Naive thymus-derived CD8-positive, alpha-beta T cell (primary cell): ENCODE measurements at regions not wholly inside any gene's neighbourhood (a gene's known extent, or its start where the extent isn't known, plus 50 kb on each side); places are given as distances from the start of the nearest gene placed in this dataset.
"Not testable (repeated sequence)": the region's sequence is repeated elsewhere in the genome, so short reads cannot be mapped to it uniquely, and the experiment has no call there.

Experiments
- ATAC-seq, 2 donors: fragments of 150-1000 bp; cut with Tn5 transposase in 1 of 2; sonication (Bioruptor Pico), chemical (Tn5 transposase) in 1 of 2; 1 replicate in 1 of 2; 2 replicates in 1 of 2; pipeline ENCODE4 v1.10.0; 2021; ENCODE audit warnings: mild to moderate bottlenecking in 2 of 2, moderate library complexity in 2 of 2
- POLR2A ChIA-PET: fragments of 350-600 bp; sonication (Branson Sonifier 250); formaldehyde crosslinking; loops from one replicate; lab custom pipeline; 2021; ENCODE audit warnings: antibody characterized with exemption; lab: Charles Lee
- DNase-seq, 10 donors: peaks; one replicate each; pipeline versions ENCODE4 v3.0.0 to v3.0.0-alpha.2; 2020 to 2022
- H3K27ac Mint-ChIP-seq, 10 donors: one replicate each; pipeline ENCODE4 v1.8.0; 2020 to 2022; ENCODE audit warnings: mild to moderate bottlenecking in 10 of 10, mixed read lengths in 10 of 10, moderate library complexity in 4 of 10, inconsistent platforms in 1 of 10
- H3K27me3 Mint-ChIP-seq, 5 donors: one replicate each; pipeline ENCODE4 v1.8.0; 2021 to 2022; ENCODE audit warnings: mixed read lengths in 5 of 5
- H3K36me3 Mint-ChIP-seq, 3 donors: one replicate each; pipeline ENCODE4 v1.8.0; 2020 to 2022; ENCODE audit warnings: mixed read lengths in 3 of 3, mild to moderate bottlenecking in 2 of 3, inconsistent platforms in 1 of 3
- H3K4me1 Mint-ChIP-seq, 4 donors: one replicate each; pipeline ENCODE4 v1.8.0; 2021 to 2022; ENCODE audit warnings: mixed read lengths in 4 of 4
- H3K4me3 Mint-ChIP-seq, 10 donors: one replicate each; pipeline ENCODE4 v1.8.0; 2020 to 2022; ENCODE audit warnings: mild to moderate bottlenecking in 10 of 10, mixed read lengths in 10 of 10, moderate library complexity in 6 of 10, inconsistent platforms in 1 of 10
- H3K9me3 Mint-ChIP-seq, 9 donors: one replicate each; pipeline ENCODE4 v1.8.0; 2020 to 2022; ENCODE audit warnings: mixed read lengths in 9 of 9, mild to moderate bottlenecking in 3 of 9, inconsistent platforms in 1 of 9, moderate library complexity in 1 of 9

GRCh38 chr4:162865102-162865501 lies 301.6 kb downstream of the NAF1 start:
- no peak for ATAC-seq
- Mint-ChIP-seq H3K27me3 (no peaks in the 10 kb centered on the region), H3K4me1 (no peaks in the 10 kb centered on the region), H3K27ac (no peak overlapping the region), H3K36me3 (peaks cover 0 to 4% (median 0%) of the 10 kb centered on the region in 3 donors), H3K9me3 (peaks cover 0 to 30% (median 3%) of the 10 kb centered on the region in 9 donors), H3K4me3 (no peak overlapping the region)
- no peak for DNase-seq
- POLR2A ChIA-PET = no interaction called here

- Mint-ChIP-seq H3K36me3 (no peaks in the 10 kb centered on the region), H3K9me3 (peaks cover 0 to 9% (median 0%) of the 10 kb centered on the region in 9 donors), H3K4me1 (no peaks in the 10 kb centered on the region), H3K27ac (no peak overlapping the region), H3K4me3 (no peak overlapping the region), H3K27me3 (peaks cover 0 to 2% (median 0%) of the 10 kb centered on the region in 5 donors)
- POLR2A ChIA-PET = no interaction called here
- DNase-seq (no peak), ATAC-seq (no peak)
Observed at GRCh38 chr4:162853788-162854187, 312.9 kb downstream of the NAF1 start.

GRCh38 chr4:162852642-162853041 lies 314.0 kb downstream of the NAF1 start:
- Mint-ChIP-seq H3K9me3 (peaks cover 0 to 6% (median 0%) of the 10 kb centered on the region in 9 donors), H3K4me3 (no peak overlapping the region), H3K27ac (no peak overlapping the region), H3K27me3 (no peaks in the 10 kb centered on the region), H3K4me1 (no peaks in the 10 kb centered on the region), H3K36me3 (no peaks in the 10 kb centered on the region)
- POLR2A ChIA-PET = no interaction called here
- no peak for ATAC-seq
- DNase-seq = no peak

- POLR2A ChIA-PET, DNase-seq, H3K36me3 Mint-ChIP-seq, H3K4me1 Mint-ChIP-seq, H3K4me3 Mint-ChIP-seq, ATAC-seq, H3K27me3 Mint-ChIP-seq, H3K27ac Mint-ChIP-seq: not testable (repeated sequence)
- peaks cover 0 to 11% (median 0%) of the 10 kb centered on the region in 9 donors for H3K9me3 Mint-ChIP-seq
Observed at GRCh38 chr4:162851241-162851758, 315.4 kb downstream of the NAF1 start.

- Mint-ChIP-seq H3K27ac (no peak overlapping the region), H3K4me1 (no peaks in the 10 kb centered on the region), H3K36me3 (no peaks in the 10 kb centered on the region), H3K9me3 (peaks cover 0 to 11% (median 0%) of the 10 kb centered on the region in 9 donors), H3K27me3 (no peaks in the 10 kb centered on the region), H3K4me3 (no peak overlapping the region)
- POLR2A ChIA-PET = no interaction called here
- DNase-seq (no peak), ATAC-seq (no peak)
Observed at GRCh38 chr4:162849937-162850336, 316.8 kb downstream of the NAF1 start.

GRCh38 chr4:162847945-162848549 lies 318.6 kb downstream of the NAF1 start:
- H3K27me3 Mint-ChIP-seq = no peaks in the 10 kb centered on the region
- no peak for DNase-seq
- H3K27ac Mint-ChIP-seq = no peak overlapping the region
- H3K4me3 Mint-ChIP-seq = no peak overlapping the region
- POLR2A ChIA-PET = no interaction called here
- no peaks in the 10 kb centered on the region for H3K4me1 Mint-ChIP-seq
- H3K9me3 Mint-ChIP-seq = peaks cover 0 to 11% (median 0%) of the 10 kb centered on the region in 9 donors
- H3K36me3 Mint-ChIP-seq = no peaks in the 10 kb centered on the region
- no peak for ATAC-seq

GRCh38 chr4:162841753-162842152 lies 324.9 kb downstream of the NAF1 start:
- POLR2A ChIA-PET = no interaction called here
- ATAC-seq (no peak), DNase-seq (no peak)
- no peak overlapping the region for H3K4me3 Mint-ChIP-seq
- no peaks in the 10 kb centered on the region for H3K4me1 Mint-ChIP-seq
- H3K27ac Mint-ChIP-seq = no peak overlapping the region
- peaks cover 0 to 3% (median 0%) of the 10 kb centered on the region in 5 donors for H3K27me3 Mint-ChIP-seq
- H3K36me3 Mint-ChIP-seq = no peaks in the 10 kb centered on the region
- H3K9me3 Mint-ChIP-seq = peaks cover 0 to 12% (median 3%) of the 10 kb centered on the region in 9 donors

- no peaks in the 10 kb centered on the region for H3K36me3 Mint-ChIP-seq
- H3K4me1 Mint-ChIP-seq = no peaks in the 10 kb centered on the region
- H3K27ac Mint-ChIP-seq = no peak overlapping the region
- DNase-seq = no peak
- H3K4me3 Mint-ChIP-seq = no peak overlapping the region
- peaks cover 0 to 3% (median 0%) of the 10 kb centered on the region in 5 donors for H3K27me3 Mint-ChIP-seq
- peaks cover 0 to 12% (median 4%) of the 10 kb centered on the region in 9 donors for H3K9me3 Mint-ChIP-seq
- POLR2A ChIA-PET = no interaction called here
- ATAC-seq = no peak
Observed at GRCh38 chr4:162839814-162840213, 326.9 kb downstream of the NAF1 start.

- DNase-seq (no peak), ATAC-seq (no peak)
- Mint-ChIP-seq H3K27me3 (peaks cover 0 to 4% (median 0%) of the 10 kb centered on the region in 5 donors), H3K36me3 (no peaks in the 10 kb centered on the region), H3K4me3 (no peak overlapping the region), H3K27ac (no peak overlapping the region), H3K4me1 (no peaks in the 10 kb centered on the region), H3K9me3 (peaks cover 0 to 12% (median 4%) of the 10 kb centered on the region in 9 donors)
- POLR2A ChIA-PET = no interaction called here
Observed at GRCh38 chr4:162838671-162839070, 328.0 kb downstream of the NAF1 start.

- Mint-ChIP-seq H3K36me3 (no peaks in the 10 kb centered on the region), H3K4me1 (no peaks in the 10 kb centered on the region), H3K27me3 (peaks cover 0 to 5% (median 0%) of the 10 kb centered on the region in 5 donors), H3K4me3 (no peak overlapping the region), H3K9me3 (peaks cover 0 to 12% (median 4%) of the 10 kb centered on the region in 9 donors), H3K27ac (no peak overlapping the region)
- no peak for ATAC-seq
- DNase-seq = no peak
- POLR2A ChIA-PET = no interaction called here
Observed at GRCh38 chr4:162837679-162838078, 329.0 kb downstream of the NAF1 start.

- no peaks in the 10 kb centered on the region for H3K36me3 Mint-ChIP-seq
- no peak overlapping the region for H3K4me3 Mint-ChIP-seq
- ATAC-seq (no peak), DNase-seq (no peak)
- H3K9me3 Mint-ChIP-seq = peaks cover 0 to 12% (median 4%) of the 10 kb centered on the region in 9 donors
- no peaks in the 10 kb centered on the region for H3K4me1 Mint-ChIP-seq
- H3K27me3 Mint-ChIP-seq = peaks cover 0 to 5% (median 0%) of the 10 kb centered on the region in 5 donors
- no peak overlapping the region for H3K27ac Mint-ChIP-seq
- POLR2A ChIA-PET = no interaction called here
Observed at GRCh38 chr4:162837241-162837640, 329.4 kb downstream of the NAF1 start.

GRCh38 chr4:162836773-162837172 lies 329.9 kb downstream of the NAF1 start:
- H3K36me3 Mint-ChIP-seq = no peaks in the 10 kb centered on the region
- DNase-seq (no peak), ATAC-seq (no peak)
- no peaks in the 10 kb centered on the region for H3K4me1 Mint-ChIP-seq
- no peak overlapping the region for H3K27ac Mint-ChIP-seq
- POLR2A ChIA-PET = no interaction called here
- H3K9me3 Mint-ChIP-seq = peaks cover 0 to 12% (median 4%) of the 10 kb centered on the region in 9 donors
- no peak overlapping the region for H3K4me3 Mint-ChIP-seq
- peaks cover 0 to 5% (median 0%) of the 10 kb centered on the region in 5 donors for H3K27me3 Mint-ChIP-seq

- H3K27ac Mint-ChIP-seq, H3K4me1 Mint-ChIP-seq, DNase-seq, H3K36me3 Mint-ChIP-seq, H3K27me3 Mint-ChIP-seq, ATAC-seq, POLR2A ChIA-PET, H3K4me3 Mint-ChIP-seq: not testable (repeated sequence)
- H3K9me3 Mint-ChIP-seq = peaks cover 0 to 12% (median 4%) of the 10 kb centered on the region in 9 donors
Observed at GRCh38 chr4:162836258-162836657, 330.4 kb downstream of the NAF1 start.

- H3K27ac Mint-ChIP-seq = no peak overlapping the region
- no peaks in the 10 kb centered on the region for H3K4me1 Mint-ChIP-seq
- H3K27me3 Mint-ChIP-seq = peaks cover 0 to 4% (median 0%) of the 10 kb centered on the region in 5 donors
- H3K4me3 Mint-ChIP-seq = no peak overlapping the region
- no peak for ATAC-seq
- H3K36me3 Mint-ChIP-seq = no peaks in the 10 kb centered on the region
- H3K9me3 Mint-ChIP-seq = peaks cover 0 to 11% (median 0%) of the 10 kb centered on the region in 9 donors
- POLR2A ChIA-PET = no interaction called here
- DNase-seq = no peak
Observed at GRCh38 chr4:162830899-162831298, 335.8 kb downstream of the NAF1 start.
